Keratinocyte (primary cell): ENCODE measurements at regions not wholly inside any gene's neighbourhood (a gene's known extent, or its start where the extent isn't known, plus 50 kb on each side); places are given as distances from the start of the nearest gene placed in this dataset.

Experiments
- DNase-seq: peaks from one replicate; pipeline ENCODE4 v3.0.0-alpha.2; 2011; ENCODE audit warnings: low read depth, missing footprints, low spot score
- FAIRE-seq: peaks from 2 replicates; lab custom pipeline; 2011; peaks lifted over from hg19 to GRCh38; lab: Jason Lieb, UNC
- H2AFZ ChIP-seq: 2 replicates; pipeline ENCODE4 v1.6.0; 2012; ENCODE audit warnings: low read length, control low read depth, inconsistent platforms; ENCODE audit not compliant: control insufficient read depth
- H3K27ac ChIP-seq: 2 replicates; pipeline ENCODE4 v1.5.1; 2011; ENCODE audit warnings: low read length; ENCODE audit not compliant: control insufficient read depth, insufficient read depth
- H3K27me3 ChIP-seq: 3 replicates; pipeline ENCODE4 v1.6.0; 2011; ENCODE audit warnings: low read length; ENCODE audit not compliant: control insufficient read depth, insufficient read depth; ENCODE audit errors: extremely low read depth
- H3K36me3 ChIP-seq, 2 experiments: 2 replicates in 1 of 2; 3 replicates in 1 of 2; pipeline ENCODE4 v1.5.1; 2011; ENCODE audit warnings: low read length in 2 of 2, mild to moderate bottlenecking in 1 of 2; ENCODE audit not compliant: control insufficient read depth in 2 of 2, insufficient read depth in 2 of 2; ENCODE audit errors: extremely low read depth in 1 of 2
- H3K4me1 ChIP-seq: 3 replicates; pipeline ENCODE4 v1.5.1; 2011; ENCODE audit warnings: low read length; ENCODE audit not compliant: control insufficient read depth, insufficient read depth; ENCODE audit errors: extremely low read depth
- H3K4me2 ChIP-seq: 3 replicates; pipeline ENCODE4 v1.6.0; 2011; ENCODE audit warnings: low read depth, low read length; ENCODE audit not compliant: control insufficient read depth, insufficient read depth; ENCODE audit errors: extremely low read depth
- H3K4me3 ChIP-seq, 3 experiments: fragments of 200-600 bp in 1 of 3; sonication (generic) in 1 of 3; 2 replicates in 2 of 3; 3 replicates in 1 of 3; pipeline ENCODE4 v1.5.1; 2011 to 2016; ENCODE audit warnings: low read length in 3 of 3, mild to moderate bottlenecking in 3 of 3, control low read depth in 2 of 3, inconsistent platforms in 1 of 3, low read depth in 1 of 3, mixed read lengths in 1 of 3, mixed run types in 1 of 3, moderate library complexity in 1 of 3; ENCODE audit not compliant: control insufficient read depth in 2 of 3, insufficient read depth in 2 of 3; ENCODE audit errors: extremely low read depth in 1 of 3
- H3K79me2 ChIP-seq: 2 replicates; pipeline ENCODE4 v1.6.0; 2012; ENCODE audit warnings: low read length; ENCODE audit not compliant: control insufficient read depth, insufficient read depth
- H3K9ac ChIP-seq: 3 replicates; pipeline ENCODE4 v1.6.0; 2011; ENCODE audit warnings: low read length; ENCODE audit not compliant: control insufficient read depth, insufficient read depth; ENCODE audit errors: extremely low read depth
- H3K9me1 ChIP-seq: 3 replicates; pipeline ENCODE4 v1.6.0; 2011; ENCODE audit warnings: low read length; ENCODE audit not compliant: control insufficient read depth, insufficient read depth; ENCODE audit errors: extremely low read depth
- H3K9me3 ChIP-seq: 2 replicates; pipeline ENCODE4 v1.5.1; 2012; ENCODE audit warnings: low read depth, low read length; ENCODE audit not compliant: control insufficient read depth
- H4K20me1 ChIP-seq: 3 replicates; pipeline ENCODE4 v1.6.0; 2011; ENCODE audit warnings: low read length; ENCODE audit not compliant: control insufficient read depth, insufficient read depth; ENCODE audit errors: extremely low read depth
- EZH2 ChIP-seq: IDR thresholded peaks from one replicate; pipeline ENCODE4 v1.6.1; 2012; ENCODE audit warnings: inconsistent platforms, mild to moderate bottlenecking, low read length, moderate library complexity
- dilution Hi-C: fragments of 300-500 bp; cut with MboI; formaldehyde crosslinking; loops from one replicate; pipeline ENCODE4 v1.7.0; 2020; ENCODE audit warnings: low sequenced_read_pairs; ENCODE audit not compliant: extremely low pct_ligation_motif_present
- TF ChIP-seq, protein P1 (sequence below), 3 experiments: IDR thresholded peaks in 1 of 3; conservative IDR thresholded peaks in 1 of 3; optimal IDR thresholded peaks in 1 of 3; 2 replicates in 2 of 3; 3 replicates in 1 of 3; pipeline versions ENCODE3 to v1.5.1; 2011; ENCODE audit warnings: low read length in 3 of 3, mild to moderate bottlenecking in 3 of 3, moderate library complexity in 2 of 3, control low read depth in 1 of 3, inconsistent platforms in 1 of 3; ENCODE audit not compliant: insufficient read depth in 2 of 3; ENCODE audit errors: extremely low read depth in 1 of 3

DNA sequence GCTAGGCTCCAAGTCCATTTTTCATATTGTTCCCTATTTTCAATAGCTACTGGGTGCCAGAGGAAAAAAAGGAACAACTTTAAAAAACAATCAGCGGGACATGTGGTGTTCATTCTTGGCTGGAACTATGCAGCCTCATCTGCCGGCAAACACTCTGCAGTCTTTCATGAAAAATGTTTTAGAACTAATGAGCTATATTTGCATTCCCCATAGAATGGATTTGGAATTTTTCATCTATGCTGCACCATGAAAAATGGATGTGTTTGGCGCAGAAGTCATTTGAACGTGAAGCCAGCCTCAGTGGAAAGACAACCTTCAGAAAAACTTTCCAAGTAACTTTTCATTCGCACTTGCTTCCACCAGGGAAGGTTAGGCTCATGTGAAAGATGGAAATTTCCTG lies 270.5 kb downstream of the SKAP2 start:
- no peak overlapping the region for H3K4me2 ChIP-seq
- no peak for TF ChIP-seq EZH2
- TF ChIP-seq, protein P1, sequence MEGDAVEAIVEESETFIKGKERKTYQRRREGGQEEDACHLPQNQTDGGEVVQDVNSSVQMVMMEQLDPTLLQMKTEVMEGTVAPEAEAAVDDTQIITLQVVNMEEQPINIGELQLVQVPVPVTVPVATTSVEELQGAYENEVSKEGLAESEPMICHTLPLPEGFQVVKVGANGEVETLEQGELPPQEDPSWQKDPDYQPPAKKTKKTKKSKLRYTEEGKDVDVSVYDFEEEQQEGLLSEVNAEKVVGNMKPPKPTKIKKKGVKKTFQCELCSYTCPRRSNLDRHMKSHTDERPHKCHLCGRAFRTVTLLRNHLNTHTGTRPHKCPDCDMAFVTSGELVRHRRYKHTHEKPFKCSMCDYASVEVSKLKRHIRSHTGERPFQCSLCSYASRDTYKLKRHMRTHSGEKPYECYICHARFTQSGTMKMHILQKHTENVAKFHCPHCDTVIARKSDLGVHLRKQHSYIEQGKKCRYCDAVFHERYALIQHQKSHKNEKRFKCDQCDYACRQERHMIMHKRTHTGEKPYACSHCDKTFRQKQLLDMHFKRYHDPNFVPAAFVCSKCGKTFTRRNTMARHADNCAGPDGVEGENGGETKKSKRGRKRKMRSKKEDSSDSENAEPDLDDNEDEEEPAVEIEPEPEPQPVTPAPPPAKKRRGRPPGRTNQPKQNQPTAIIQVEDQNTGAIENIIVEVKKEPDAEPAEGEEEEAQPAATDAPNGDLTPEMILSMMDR (optimal IDR thresholded peaks at IDR 0.05 in 1 of 3, IDR thresholded peaks at IDR 0.05 in 1 of 3, conservative IDR thresholded peaks at IDR 0.05 in 1 of 3; ENCODE audit: extremely low read depth in 1 of 3, insufficient read depth in 2 of 3, low read length in 3 of 3), result no peak
- no peak for DNase-seq
- H4K20me1 ChIP-seq, result no peaks in the 10 kb centered on the region
- H3K9me1 ChIP-seq, result no peaks in the 10 kb centered on the region
- H3K4me1 ChIP-seq, result no peaks in the 10 kb centered on the region
- H3K27me3 ChIP-seq, result peaks cover 14% of the 10 kb centered on the region
- no peaks in the 10 kb centered on the region for H3K36me3 ChIP-seq
- no peak overlapping the region for H3K4me3 ChIP-seq
- H3K79me2 ChIP-seq, result no peaks in the 10 kb centered on the region
- dilution Hi-C loops, result no loop called here
- no peak for FAIRE-seq
- no peaks in the 10 kb centered on the region for H3K9me3 ChIP-seq
- H3K27ac ChIP-seq, result no peak overlapping the region
- H3K9ac ChIP-seq, result no peak overlapping the region
- H2AFZ ChIP-seq, result no peak overlapping the region

DNA sequence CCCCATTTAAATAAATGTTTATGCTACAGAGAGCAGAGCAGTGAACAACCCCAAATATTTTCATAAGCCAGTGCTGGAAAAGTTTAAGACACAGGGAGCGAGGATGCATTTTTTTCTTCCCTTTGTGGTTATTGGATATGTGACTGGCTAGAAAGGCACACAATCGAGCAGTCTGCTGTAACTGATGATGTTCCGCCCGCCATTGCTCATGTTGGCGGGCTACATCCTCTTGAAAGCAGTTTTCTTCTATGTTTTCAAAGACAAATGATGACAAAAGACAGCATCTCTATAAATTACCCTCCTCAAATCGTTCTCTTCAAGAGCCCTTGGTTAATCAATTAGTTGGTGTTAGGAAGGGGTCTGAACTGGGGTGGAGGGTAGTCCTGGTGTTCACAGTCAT lies 269.8 kb downstream of the SKAP2 start:
- dilution Hi-C loops, result no loop called here
- H3K4me1 ChIP-seq, result no peaks in the 10 kb centered on the region
- no peak for DNase-seq
- no peak overlapping the region for H3K4me3 ChIP-seq
- peaks cover 14% of the 10 kb centered on the region for H3K27me3 ChIP-seq
- no peaks in the 10 kb centered on the region for H4K20me1 ChIP-seq
- H2AFZ ChIP-seq, result no peak overlapping the region
- no peaks in the 10 kb centered on the region for H3K36me3 ChIP-seq
- no peak for TF ChIP-seq EZH2
- TF ChIP-seq, protein P1 (optimal IDR thresholded peaks at IDR 0.05 in 1 of 3, IDR thresholded peaks at IDR 0.05 in 1 of 3, conservative IDR thresholded peaks at IDR 0.05 in 1 of 3; ENCODE audit: extremely low read depth in 1 of 3, insufficient read depth in 2 of 3, low read length in 3 of 3), result no peak
- H3K79me2 ChIP-seq, result no peaks in the 10 kb centered on the region
- H3K9me1 ChIP-seq, result no peaks in the 10 kb centered on the region
- no peak overlapping the region for H3K4me2 ChIP-seq
- H3K27ac ChIP-seq, result no peak overlapping the region
- no peak for FAIRE-seq
- no peak overlapping the region for H3K9ac ChIP-seq
- H3K9me3 ChIP-seq, result no peaks in the 10 kb centered on the region
